Daoy (cell line): ENCODE measurements at regions not wholly inside any gene's neighbourhood (a gene's known extent, or its start where the extent isn't known, plus 50 kb on each side); places are given as distances from the start of the nearest gene placed in this dataset.
"Not testable (repeated sequence)": the region's sequence is repeated elsewhere in the genome, so short reads cannot be mapped to it uniquely, and the experiment has no call there.

Experiments used
- DNase-seq: peaks from one replicate; pipeline ENCODE4 v3.0.0-alpha.2; 2015; ENCODE audit warnings: low read depth

GRCh38 chr6:139520321-139520768, 145.9 kb upstream of the CITED2 start:
- no peak for DNase-seq

GRCh38 chr6:139519571-139520031, 145.2 kb upstream of the CITED2 start:
- DNase-seq: no peak

DNA sequence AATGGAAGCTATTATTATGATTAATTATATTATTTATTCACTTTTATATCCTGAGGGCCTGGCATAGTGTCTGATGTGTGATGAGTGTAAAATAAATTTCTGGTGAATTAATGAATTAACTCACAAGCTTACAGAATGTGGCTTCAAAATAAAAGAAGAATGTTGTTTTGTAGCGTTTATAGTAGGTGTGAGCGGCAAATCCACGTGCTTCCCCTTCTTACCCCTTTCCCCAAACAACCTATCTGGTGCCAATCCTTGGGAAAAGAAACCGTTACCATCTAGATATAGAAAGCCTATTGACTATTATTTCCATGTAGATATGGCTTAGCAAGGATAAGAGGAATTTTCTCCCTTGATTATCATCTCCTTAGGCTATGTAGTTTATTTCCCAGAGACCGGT, 144.6 kb upstream of the CITED2 start:
- DNase-seq: no peak

- no peak for DNase-seq
Observed at GRCh38 chr6:139518556-139519091, 144.2 kb upstream of the CITED2 start.

DNA sequence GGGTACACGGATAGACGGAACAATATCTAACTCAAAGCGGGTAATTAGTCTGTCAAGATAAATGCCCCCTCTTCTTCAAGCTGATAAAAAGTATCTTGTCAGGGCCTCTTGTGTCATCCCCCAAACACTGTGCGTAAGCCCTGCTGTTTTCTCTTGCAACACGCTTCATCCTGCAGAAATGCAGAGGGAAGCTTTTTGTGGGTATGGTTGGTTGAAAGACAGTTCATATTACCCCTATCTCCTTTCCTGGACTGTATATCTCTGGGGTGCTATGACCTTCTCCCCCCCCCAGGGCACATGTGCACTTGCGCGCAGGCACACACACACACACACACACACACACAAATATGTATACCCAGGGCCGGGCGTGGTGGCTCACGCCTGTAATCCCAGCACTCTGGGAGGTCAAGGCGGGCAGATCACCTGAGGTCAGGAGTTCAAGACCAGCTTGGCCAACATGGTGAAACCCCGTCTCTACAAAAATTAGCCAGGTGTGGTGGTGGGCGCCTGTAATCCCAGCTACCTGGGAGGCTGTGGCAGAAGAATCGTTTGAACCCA, 143.6 kb upstream of the CITED2 start:
- DNase-seq: not testable (repeated sequence)

GRCh38 chr6:139515511-139515910, 141.1 kb upstream of the CITED2 start:
- peak; percentile 47 for DNase-seq

DNA sequence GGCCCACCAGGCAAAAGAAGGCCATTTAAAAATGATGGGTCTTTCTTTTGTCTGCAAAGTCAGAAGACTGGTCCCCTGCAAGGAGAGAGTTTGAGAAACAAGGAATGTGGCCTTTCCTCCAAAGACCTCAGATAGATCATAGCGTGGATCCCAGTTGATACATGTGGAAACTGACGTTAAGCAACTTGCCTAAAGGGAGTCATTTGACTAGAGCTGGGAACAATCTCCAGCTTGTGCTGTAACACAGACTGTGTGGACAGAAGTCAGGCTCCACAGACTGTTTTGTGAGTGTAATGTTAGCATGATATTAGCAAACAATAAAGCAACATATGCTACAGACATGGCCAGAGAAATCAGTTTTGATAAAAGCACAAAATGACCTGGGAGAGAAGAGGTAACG, 140.4 kb upstream of the CITED2 start:
- no peak for DNase-seq

DNA sequence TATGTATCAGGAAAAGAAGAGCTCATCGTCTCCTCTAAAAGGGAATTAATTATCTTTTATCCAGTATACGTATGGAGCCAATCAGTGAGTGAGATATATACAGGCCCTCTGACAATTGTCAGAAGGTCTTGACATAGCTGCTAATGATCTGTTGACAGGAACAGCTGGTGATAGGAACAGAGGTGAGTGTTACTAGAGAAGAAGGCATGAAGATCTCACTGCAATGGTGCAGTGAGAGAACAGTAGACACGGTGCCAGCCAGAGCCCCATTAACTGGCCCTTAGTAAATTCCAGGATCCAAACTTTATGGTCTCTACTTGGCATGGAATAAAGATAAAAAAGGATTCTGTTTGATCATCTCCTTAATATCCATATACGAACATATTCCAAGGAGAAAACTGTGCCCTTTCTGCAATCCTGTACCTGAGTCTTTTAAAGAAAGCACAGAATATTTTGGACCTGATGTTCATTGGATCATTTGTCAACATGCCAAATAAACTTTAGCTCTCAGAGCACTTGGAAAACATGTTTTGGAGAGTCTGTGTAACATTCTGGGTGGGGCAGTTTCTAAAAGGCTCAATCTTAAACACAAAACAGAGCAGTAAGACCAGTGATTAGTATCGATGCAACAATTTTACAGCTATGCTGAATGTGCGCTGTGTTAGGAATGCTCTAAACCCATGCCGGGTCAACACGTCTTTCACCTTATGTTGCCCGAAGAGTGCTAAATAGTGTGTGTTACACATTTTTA, 135.8 kb upstream of the CITED2 start:
- DNase-seq: no peak

- no peak for DNase-seq
Observed at GRCh38 chr6:139509167-139509566, 134.7 kb upstream of the CITED2 start.

GRCh38 chr6:139508576-139508975, 134.1 kb upstream of the CITED2 start:
- no peak for DNase-seq

- no peak for DNase-seq
Observed at GRCh38 chr6:139508023-139508422, 133.6 kb upstream of the CITED2 start.

DNA sequence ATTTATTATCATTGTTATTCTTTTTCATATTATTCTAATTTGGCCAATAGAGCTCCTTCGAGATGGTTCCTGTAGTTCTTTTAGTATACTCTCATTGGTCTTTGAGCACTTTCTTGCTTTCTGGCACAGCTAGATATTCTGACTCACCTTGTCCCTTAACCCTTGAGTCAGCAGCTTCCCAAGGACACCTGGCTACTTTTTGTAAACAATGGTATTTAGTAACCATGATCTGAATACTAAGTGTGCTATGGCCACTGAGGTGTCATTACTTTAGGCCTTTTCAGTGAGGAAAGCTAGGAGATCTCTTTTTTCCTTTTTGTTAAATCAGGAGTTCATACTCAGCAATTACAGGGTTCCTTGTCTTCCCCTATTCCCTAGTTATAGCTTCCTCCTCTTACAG, 126.5 kb upstream of the CITED2 start:
- DNase-seq: no peak

- no peak for DNase-seq
Observed at GRCh38 chr6:139498715-139499114, 124.3 kb upstream of the CITED2 start.

DNA sequence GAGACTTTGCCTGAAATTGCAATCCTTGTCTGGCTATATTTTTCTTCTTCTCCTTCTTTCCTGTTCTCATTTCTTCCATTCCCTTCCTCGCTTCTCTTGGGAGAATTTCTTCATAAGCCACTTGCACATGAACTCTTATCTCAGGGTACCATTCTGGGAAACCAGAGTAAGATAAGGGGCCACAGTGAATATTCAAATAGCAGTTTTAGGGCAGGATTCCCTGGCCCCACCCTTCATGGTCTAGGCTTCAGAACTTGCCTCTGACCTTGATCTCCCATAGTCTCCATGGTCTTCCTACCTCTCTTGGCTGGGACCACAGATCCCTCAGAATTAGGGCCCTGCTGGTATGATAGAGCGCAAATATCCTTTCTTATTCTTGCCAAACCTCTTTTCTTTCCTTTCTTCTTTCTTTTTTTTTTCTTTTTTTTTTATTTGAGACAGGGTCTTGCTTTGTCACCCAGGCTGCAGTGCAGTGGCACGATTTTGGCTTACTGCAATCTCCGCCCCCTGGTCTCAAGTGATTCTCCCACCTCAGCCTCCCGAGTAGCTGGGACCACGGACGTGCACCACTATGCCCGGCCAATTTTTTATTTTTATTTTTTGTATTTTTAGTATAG, 123.0 kb upstream of the CITED2 start:
- DNase-seq: no peak

GRCh38 chr6:139496654-139497344, 122.4 kb upstream of the CITED2 start:
- no peak for DNase-seq

- DNase-seq: no peak
Observed at GRCh38 chr6:139494376-139494990, 120.0 kb upstream of the CITED2 start.

GRCh38 chr6:139490482-139490881, 116.0 kb upstream of the CITED2 start:
- no peak for DNase-seq

GRCh38 chr6:139486476-139486799, 112.0 kb upstream of the CITED2 start:
- no peak for DNase-seq

DNA sequence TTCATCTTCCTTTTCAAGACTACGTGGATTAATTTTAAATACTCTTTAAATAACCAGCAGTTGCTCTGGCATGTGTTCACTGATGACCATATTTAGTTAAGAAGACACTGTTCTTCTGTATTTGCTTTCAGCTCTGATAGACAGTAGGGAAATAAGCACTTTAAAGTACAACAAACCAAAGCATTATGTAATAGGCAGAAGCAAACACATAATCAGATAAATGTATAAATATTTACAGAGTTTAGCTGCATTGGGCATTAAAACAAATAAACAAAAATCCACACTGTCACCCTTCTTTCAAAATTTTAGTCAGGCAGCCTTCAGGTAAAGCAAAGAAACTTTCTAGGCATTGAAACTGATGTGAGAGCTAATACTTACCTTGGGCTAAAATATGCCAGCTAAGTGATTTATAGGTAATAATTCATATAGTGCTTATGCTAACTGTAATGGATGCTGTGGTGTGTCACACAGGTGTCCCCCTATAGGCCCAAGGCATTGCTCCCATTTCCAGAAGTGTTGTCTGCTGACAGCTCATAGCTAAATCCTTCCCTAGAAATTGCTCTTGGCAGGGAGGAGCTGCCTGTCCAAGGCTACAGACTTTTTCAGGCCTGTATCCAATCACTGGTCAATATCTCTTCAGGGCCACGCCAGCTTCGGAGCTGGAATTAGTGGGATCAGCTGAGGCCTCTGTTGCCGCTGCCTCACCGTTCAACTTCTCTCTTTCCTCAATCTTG, 111.5 kb upstream of the CITED2 start:
- no peak for DNase-seq

- no peak for DNase-seq
Observed at GRCh38 chr6:139485185-139485584, 110.7 kb upstream of the CITED2 start.

- no peak for DNase-seq
Observed at GRCh38 chr6:139483079-139483478, 108.6 kb upstream of the CITED2 start.
